Lung microvascular endothelial cell (primary cell): ENCODE measurements at regions not wholly inside any gene's neighbourhood (a gene's known extent, or its start where the extent isn't known, plus 50 kb on each side); places are given as distances from the start of the nearest gene placed in this dataset.
"Not testable (repeated sequence)": the region's sequence is repeated elsewhere in the genome, so short reads cannot be mapped to it uniquely, and the experiment has no call there.

Experiments used
- DNase-seq, 2 donors: peaks; one replicate each; pipeline versions ENCODE4 v3.0.0 to v3.0.0-alpha.2; 2010; ENCODE audit warnings: low read depth in 2 of 2

DNA sequence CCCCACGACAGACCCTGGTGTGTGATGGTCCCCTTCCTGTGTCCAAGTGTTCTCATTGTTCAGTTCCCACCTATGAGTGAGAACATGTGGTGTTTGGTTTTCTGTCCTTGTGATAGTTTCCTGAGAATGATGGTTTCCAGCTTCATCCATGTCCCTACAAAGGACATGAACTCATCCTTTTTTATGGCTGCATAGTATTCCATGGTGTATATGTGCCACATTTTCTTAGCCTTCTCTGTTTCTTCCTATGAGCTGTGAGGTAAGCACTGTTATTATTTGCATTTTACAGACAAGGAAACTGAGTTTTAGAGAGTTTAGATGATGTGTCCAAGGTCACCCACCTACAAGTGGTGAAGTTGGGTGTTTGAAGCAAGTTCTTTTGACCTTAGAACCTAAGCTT lies 51.1 kb upstream of the BNC1 start:
- not testable (repeated sequence) for DNase-seq

DNA sequence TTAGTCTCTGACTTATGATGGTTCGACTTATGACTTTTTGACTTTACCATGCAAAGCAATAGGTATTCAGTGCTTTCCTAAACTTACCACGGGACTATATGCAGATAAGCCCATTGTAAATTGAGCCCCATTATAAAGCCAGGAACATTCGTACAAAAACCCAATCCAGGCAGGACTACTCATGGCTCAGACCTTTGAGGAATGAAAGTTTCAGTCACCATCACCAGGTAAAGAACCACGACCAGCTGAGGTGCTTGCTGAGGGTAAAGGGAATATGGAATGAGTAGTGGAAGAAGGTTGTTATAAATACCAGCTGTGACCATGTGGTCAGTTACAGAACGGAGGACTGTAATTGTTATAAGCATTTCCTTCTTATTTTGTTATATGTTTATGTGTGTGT lies 54.9 kb upstream of the BNC1 start:
- no peak for DNase-seq

DNA sequence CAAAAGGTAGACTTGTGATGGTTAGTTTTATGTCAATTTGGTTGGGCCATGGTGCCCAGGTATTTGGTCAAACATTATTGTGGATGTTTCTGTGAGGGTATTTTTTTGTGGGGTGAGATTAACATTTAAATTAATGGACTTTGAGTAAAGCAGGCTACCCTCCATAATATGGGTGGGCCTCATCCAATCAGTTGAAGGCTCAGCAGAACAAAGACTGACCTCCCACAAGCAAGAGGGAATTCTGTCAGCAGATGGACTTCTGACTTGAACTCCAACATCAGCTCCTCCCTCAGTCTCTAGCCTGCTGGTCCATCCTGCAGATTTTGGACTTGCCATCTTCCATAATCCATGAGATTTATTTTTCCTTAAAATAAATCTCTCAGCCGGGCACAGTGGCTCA lies 55.6 kb upstream of the BNC1 start:
- no peak for DNase-seq

DNA sequence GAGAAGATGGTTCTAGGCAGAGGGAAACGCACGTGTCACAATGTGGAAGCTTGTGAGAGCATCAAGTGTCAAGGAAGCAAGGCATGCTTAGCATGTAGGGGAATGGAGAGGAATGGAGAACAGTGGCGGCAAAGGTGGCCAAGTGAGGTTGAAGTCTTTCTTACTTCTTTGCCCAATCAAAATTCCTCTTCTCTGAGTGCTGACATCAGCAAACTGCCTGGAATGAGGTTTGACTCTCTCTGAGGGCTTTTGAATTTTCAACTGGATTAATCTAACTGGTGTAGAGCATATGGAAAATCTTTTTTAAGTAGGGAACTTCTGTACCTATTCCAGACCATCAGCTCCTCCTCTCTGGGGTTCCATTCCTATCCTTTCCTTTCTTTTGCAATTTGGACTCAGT lies 61.9 kb upstream of the BNC1 start:
- DNase-seq, result no peak

DNA sequence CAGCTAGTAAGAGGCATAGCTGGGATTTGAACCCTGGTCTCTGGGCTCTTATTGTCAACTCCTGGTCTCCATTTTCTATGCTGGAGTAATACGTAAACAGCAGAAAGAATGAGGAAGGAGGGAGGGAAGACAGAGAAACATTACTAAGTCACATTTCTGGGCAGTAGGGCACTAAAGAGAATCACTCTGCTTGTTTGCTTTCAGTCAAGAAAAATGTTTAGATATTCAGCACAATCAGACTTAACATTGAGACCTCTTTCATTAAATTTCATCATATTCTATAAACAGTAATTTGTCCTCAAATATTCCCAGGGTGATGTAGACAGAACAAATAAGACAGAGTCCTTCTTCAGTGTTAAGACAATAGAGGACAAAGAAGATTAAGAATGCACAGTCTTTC lies 67.7 kb upstream of the BNC1 start:
- no peak for DNase-seq

DNA sequence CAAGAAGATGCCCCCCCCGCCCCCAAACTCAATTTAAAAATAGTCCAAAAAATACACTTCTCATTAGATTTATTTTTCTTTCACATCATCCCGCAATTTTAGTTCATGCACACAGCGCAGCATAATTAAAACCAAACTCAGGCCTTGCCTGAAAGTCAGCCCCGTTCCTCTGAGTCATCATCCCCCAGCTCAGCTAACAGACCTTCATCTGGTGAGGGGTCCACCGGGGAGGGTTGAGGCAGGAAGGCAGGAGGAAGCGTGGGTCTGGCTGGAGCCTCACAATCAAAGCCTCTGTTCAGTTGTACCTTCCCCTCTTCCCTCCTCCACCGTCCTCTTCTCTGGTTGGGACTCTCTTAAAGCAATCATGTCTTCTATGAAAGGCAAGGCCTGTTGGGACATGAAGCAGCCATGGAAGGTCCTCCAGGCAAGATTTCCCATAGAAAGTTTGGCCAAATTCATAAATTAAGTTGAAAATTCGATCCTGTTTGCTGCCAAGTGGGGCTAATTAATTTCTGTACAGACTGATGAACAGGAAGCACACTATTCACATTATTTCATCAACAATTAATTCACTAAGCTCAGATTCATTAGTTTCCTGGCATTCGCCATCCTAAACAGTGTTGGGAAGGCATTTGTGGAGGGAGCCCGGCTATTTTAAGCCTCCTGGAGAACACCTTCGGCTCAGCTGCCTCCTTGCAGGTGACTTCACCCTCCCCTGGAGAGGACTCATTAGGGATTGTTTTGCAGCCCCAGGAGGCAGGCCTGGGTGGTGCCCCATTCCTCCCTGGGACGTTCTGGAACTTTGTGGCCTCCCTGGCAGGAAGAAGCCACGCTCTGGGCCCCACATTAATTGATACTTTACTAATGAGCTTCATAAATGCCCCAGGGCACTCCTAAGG lies 72.3 kb upstream of the BNC1 start:
- no peak for DNase-seq

DNA sequence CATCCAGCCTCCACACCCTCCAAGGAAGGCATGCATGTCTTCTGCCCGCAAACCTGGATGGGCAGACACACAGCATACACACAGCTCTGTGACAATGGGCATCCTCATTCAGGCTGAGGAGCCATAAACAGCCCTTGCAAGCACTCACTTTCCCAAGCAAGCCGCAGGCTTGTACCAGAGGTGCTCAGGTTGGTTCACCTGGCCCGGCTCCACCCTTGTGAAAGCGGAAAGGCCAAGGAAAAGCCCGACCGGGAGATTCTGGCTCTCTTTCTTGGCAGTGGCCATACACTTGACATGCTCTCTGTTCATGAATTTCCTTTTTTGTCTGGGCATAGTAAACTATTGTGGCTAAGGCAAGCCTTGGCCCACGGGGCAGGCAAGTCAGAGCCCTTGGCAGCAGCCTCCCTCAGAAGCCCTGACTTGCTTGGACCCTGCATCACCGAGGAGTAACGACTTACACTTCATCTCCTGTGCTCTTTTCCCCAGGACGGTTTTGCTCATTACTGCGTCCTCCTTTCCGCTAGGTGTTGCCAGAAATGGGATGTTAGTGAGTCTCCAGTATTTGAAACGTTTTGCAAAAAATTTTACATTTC lies 74.6 kb upstream of the BNC1 start:
- DNase-seq, result no peak

DNA sequence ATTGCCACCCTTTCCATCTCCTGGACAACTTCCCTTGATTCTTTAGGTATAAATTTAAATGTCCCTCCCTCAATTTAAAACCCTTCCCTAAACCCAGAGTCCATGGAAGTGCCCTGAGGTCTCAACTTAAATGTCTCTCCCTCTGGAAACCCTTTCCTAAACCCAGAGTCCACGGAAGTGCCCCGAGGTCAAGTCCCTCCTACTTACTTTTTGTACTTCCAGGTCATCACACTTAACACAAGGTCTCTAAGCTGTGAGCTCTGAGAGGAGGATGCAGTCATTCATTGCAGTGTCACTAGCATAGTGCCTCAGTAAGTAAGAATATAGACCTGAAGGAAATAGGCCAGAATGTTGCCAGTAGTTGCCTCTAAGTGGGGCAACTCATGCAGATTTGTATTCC lies 78.2 kb upstream of the BNC1 start:
- no peak for DNase-seq

DNA sequence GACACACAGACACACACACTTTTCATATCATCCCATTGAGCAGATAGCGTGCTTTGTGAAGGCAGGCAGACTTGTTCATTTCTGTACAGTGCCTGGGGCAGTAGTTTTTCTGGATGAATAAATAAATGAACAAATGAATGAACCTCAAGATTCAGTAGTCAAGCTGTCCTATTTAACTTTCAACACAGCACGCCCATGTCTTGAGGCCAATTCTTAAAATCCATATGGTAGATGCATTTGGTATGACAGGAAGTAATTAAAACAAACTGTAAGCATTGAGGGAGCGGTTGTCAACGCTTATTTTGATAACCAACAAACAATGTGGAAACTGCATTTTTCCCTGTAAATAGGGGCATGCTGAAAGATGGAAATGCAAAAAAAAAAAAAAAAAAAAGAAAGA lies 80.0 kb upstream of the BNC1 start:
- DNase-seq, result no peak

DNA sequence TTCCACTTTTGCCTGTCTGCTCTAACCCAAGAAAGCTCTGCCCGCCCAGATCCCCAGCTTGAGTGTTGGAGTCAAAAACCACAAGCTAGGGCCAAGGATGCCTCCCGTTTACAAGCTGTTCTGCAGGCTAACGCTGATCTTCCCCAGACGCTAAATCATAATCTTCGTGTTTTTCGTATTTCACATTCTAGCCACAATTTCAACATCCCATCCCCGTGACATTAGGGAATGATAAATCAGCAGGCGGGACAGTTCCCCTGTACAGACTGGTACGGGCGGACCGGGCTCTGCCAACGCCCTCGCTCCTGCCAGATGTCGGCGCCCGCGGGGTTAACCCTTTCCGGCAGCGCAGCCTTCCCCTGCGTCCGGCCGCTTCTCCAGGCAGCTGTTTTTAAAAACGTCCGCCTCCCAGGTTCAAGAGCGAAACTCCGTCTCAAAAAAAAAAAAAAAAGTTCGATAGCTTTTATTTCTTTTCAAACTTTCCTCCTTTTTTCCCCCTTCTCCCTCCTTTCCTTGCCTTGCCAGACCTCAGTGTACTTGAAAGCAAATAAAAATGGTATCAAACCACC lies 81.0 kb upstream of the BNC1 start:
- DNase-seq, result peak in 1 of 2 donors; percentile 45

DNA sequence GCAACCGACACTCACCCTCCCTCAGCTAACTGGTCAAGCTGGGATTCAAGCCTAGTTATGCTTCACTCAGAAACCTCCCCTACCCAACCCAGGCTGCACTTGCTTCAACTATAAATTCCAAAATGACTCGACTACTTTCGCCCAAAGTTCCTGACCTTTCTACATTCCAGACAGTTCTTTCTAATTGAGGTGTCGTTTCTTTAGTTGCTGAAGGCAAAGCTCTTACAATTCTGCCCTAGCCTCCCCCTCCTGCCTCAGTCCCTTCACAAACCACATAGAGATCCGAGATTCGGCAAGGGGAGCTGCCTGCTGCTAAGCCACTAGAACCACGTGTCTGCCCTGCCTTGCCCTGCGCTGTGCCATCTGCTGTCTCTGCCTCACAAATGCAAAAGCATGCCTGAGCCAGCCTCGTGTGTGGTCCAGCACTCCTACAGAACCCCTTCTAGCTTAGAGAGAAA lies 74.7 kb upstream of the SH3GL3 start:
- no peak for DNase-seq

DNA sequence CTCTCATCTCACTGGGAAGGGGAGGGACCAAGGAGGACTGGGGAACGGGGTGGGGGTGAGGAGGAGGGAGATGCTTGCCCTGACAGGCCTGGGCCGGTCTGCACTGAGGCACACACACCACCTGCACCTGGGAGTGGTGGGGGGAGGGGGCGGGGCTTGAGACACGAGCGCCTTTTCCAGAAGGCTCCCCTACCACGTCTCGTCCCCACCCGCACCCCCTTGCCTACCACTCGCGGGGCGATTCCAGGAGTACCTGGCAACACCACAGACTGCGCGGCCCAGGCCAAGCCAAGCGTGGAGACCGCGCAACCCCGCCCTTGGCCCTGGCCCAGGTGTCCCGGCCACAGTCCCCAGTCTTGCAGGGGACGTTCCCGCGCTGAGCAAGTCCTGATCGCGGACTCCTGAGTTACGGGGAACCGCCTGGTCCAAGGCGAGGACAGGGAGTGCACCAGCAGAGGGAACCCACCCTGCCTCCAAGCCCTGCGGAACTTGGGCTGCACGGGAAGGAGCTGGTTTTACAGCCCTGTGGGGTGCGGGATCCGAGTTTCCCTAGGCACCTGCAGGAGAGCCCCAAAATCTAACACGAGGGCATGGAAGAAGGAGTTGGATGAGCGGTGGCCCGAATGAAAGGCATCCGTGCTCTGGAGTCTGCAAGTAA lies 68.1 kb upstream of the SH3GL3 start:
- peak in 1 of 2 donors; percentile 10 for DNase-seq

DNA sequence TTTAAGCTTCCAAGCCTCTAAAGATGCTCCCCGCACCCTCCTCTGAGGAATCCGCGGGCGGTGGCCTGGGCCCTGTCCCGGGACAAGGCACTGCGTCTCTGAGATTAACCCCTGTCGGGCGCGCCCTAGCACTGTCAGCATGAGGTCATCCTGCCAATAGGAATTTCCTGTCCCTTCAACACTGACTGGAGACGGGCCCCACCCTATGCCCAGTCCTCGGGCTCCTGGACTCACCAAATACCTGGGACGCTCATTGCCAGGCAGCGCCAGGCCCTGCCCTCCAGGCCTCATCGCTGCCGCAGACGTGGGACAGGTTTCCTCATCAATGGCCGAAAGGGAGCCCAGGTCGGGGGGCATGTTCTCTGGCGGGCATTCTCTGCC lies 67.6 kb upstream of the SH3GL3 start:
- DNase-seq, result peak in 1 of 2 donors; percentile 24

DNA sequence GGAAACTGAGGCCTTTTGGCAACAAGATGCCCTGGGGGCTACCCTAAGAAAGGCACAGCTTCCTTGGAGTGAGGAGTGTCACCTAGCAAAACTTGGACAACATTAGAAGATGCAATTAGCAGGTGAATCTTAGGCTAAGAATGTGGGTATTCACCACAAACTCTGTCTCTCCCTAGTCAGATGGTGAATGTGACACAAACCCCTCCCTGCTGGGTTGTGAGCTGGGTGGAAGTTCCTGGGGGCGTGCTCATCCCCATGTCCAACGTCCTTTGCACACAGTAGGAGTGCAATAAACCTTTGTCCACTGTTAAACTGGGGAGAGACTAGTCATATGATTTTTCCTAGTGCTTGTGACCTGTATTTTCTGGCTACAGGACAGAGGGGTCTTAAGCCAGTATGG lies 67.1 kb upstream of the SH3GL3 start:
- no peak for DNase-seq

DNA sequence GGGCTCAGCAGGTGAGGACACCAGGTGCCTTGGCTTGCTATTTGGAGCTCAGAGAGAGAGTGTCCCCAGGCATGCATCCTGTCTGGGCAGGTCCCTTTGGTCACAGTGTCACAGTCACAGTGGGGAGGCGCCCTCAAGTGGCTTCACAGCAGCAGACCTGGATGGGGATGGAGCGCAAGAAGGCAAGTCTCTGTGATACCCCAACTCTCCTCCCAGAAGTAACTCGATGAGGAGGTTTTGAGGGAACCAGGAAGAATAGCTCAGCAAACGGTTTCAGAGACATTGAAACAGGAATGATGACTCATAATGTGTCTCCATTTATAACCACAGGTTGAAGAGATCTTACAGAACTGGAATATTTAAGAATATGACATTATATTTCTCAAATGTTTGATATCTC lies 66.5 kb upstream of the SH3GL3 start:
- peak; percentile 63 to 71 for DNase-seq

DNA sequence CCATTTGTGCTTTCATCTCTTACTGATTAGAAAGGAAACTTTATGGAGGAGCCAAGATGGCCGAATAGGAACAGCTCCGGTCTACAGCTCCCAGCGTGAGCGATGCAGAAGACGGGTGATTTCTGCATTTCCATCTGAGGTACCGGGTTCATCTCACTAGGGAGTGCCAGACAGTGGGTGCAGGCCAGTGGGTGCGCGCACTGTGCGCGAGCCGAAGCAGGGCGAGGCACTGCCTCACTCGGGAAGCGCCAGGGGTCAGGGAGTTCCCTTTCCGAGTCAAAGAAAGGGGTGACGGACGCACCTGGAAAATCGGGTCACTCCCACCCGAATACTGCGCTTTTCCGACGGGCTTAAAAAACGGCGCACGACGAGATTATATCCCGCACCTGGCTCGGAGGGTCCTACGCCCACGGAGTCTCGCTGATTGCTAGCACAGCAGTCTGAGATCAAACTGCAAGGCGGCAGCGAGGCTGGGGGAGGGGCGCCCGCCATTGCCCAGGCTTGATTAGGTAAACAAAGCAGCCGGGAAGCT lies 63.5 kb upstream of the SH3GL3 start:
- not testable (repeated sequence) for DNase-seq

DNA sequence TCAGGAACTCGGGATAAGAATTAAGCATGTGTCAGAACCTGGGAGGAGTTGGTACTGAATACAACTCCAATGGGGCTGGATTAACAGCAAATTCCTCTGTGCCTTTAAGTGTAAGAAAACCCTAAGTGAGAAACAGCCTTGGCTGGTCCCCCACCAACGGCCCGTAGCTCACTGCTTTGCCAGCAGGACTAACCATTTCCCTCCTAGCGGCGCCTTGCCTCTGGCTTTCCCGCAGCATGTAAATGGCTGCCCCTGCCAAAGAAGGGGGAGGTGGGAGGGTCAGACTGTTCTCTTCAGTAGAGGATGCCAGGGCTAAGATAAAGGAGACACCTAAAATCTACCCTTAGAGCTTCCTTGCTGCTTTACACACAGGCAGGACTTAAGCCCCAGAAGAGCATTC lies 51.0 kb upstream of the SH3GL3 start:
- DNase-seq, result no peak
